Common myeloid progenitor, CD34-positive (primary cell): ENCODE measurements at regions not wholly inside any gene's neighbourhood (a gene's known extent, or its start where the extent isn't known, plus 50 kb on each side); places are given as distances from the start of the nearest gene placed in this dataset.

ENCODE experiments used
- CTCF ChIA-PET: fragments of 350-600 bp; sonication (Branson Sonifier 250); formaldehyde crosslinking; loops from one replicate; lab custom pipeline; 2021; ENCODE audit warnings: antibody characterized with exemption; lab: Charles Lee
- POLR2A ChIA-PET: fragments of 350-600 bp; sonication (Branson Sonifier 250); formaldehyde crosslinking; loops from one replicate; lab custom pipeline; 2021; ENCODE audit warnings: antibody characterized with exemption; lab: Charles Lee
- DNase-seq, 3 donors: peaks; one replicate each; pipeline versions ENCODE4 v3.0.0 to v3.0.0-alpha.2; 2013
- H3K27ac ChIP-seq, 2 experiments: 1 replicate in 1 of 2; 2 replicates in 1 of 2; pipeline ENCODE4 v1.7.0; 2013; ENCODE audit warnings: inconsistent platforms in 2 of 2, low read length in 2 of 2, mild to moderate bottlenecking in 2 of 2, low read depth in 1 of 2, moderate library complexity in 1 of 2; ENCODE audit not compliant: severe bottlenecking in 2 of 2, insufficient read depth in 1 of 2, poor library complexity in 1 of 2
- H3K27me3 ChIP-seq, 5 experiments: replicated peaks in 2 of 5; 1 replicate in 3 of 5; 2 replicates in 2 of 5; pipeline versions ENCODE4 v1.6.1 to v1.7.0; 2013; ENCODE audit warnings: low read length in 4 of 5, mild to moderate bottlenecking in 2 of 5, moderate library complexity in 2 of 5, inconsistent platforms in 1 of 5; ENCODE audit not compliant: insufficient read depth in 5 of 5, control insufficient read depth in 4 of 5
- H3K36me3 ChIP-seq, 4 experiments: 1 replicate in 2 of 4; 2 replicates in 2 of 4; pipeline versions ENCODE4 v1.6.1 to v1.7.0; 2013; ENCODE audit warnings: low read length in 3 of 4, control low read depth in 1 of 4, mild to moderate bottlenecking in 1 of 4; ENCODE audit not compliant: control insufficient read depth in 4 of 4, insufficient read depth in 4 of 4
- H3K4me1 ChIP-seq, 4 experiments: 1 replicate in 3 of 4; 2 replicates in 1 of 4; pipeline versions ENCODE4 v1.6.1 to v1.7.1; 2013; ENCODE audit warnings: low read length in 3 of 4, mild to moderate bottlenecking in 3 of 4, control low read depth in 1 of 4, inconsistent platforms in 1 of 4, moderate library complexity in 1 of 4; ENCODE audit not compliant: control insufficient read depth in 4 of 4, insufficient read depth in 4 of 4; ENCODE audit errors: control extremely low read depth in 1 of 4
- H3K4me3 ChIP-seq, 7 experiments: 1 replicate in 4 of 7; 2 replicates in 3 of 7; pipeline versions ENCODE4 v1.5.1 to v1.7.0; 2013; ENCODE audit warnings: mild to moderate bottlenecking in 7 of 7, low read length in 6 of 7, moderate library complexity in 6 of 7, inconsistent platforms in 2 of 7, low read depth in 2 of 7, control low read depth in 1 of 7; ENCODE audit not compliant: insufficient read depth in 4 of 7, control insufficient read depth in 1 of 7; ENCODE audit errors: extremely low read depth in 1 of 7
- H3K9me3 ChIP-seq, 5 experiments: 1 replicate in 4 of 5; 2 replicates in 1 of 5; pipeline versions ENCODE4 v1.6.1 to v1.7.1; 2013; ENCODE audit warnings: low read length in 4 of 5, mild to moderate bottlenecking in 2 of 5, inconsistent platforms in 1 of 5, low read depth in 1 of 5, moderate library complexity in 1 of 5; ENCODE audit not compliant: control insufficient read depth in 4 of 5, insufficient read depth in 2 of 5; ENCODE audit errors: control extremely low read depth in 1 of 5
- WGBS: methylation state at CpG from one replicate; pipeline ENCODE4 v1.1.5; 2013; ENCODE audit not compliant: insufficient coverage; 5-methylcytosine and 5-hydroxymethylcytosine counted together

DNA sequence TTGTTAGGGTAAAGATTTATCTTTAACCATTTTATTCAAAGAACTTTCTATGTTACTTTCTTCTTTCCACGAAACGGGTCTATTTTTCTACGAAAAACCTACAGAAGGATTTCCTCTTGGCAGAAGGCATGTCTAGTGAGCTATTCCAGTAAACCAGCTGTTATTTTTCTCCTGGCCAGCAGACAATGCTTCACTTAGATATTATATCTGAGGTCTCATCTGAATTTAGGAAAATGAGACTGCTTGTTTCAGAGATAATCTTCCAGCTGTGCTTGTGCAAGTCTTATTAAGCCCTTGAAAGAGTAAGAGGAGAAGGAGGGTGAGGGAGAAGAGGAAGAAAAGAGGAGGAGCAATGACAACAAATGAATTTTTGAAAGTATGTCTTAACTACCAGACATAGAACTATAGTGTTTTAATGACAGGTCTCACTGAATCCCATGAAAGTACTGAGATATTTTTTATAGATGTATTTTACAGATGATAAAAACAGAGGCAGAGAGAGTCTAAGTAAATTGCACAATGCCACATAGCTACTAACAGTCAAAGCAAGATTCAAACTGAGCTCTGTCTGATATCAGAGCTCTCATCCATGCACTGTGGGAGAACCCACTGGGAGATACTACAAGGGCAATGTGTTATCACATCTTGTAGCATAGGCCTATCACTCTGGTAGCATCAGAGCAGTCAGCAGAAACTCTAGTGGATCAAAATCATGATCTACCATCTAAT is 54.6 kb upstream of the SAMSN1 start:
- CTCF ChIA-PET, result no interaction called here
- DNase-seq, result no peak
- 100% methylated on average over 1 of the region's 3 CpGs for WGBS

DNA sequence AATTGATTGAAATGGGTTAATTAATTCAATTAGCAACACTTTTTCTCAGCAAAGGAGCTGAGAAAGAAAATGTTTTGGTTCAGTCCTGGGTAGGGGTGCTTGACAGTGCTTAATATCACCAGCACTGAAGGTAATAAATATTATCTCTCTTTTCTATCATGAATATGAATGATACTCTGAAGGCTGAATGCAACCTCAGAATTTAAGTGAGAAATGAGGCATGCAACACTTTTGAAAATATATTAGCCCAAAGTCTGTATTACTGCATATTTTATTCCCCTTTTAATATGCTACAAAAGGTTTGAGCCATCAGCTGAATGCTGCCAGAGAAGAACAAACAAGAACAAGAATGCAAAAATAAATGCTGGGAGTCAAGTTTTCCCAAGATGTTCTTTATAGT is 52.0 kb upstream of the SAMSN1 start:
- peaks cover 0 to 10% (median 2%) of the 10 kb centered on the region in 5 experiments for H3K9me3 ChIP-seq
- no peaks in the 10 kb centered on the region for H3K36me3 ChIP-seq
- H3K27ac ChIP-seq, result no peak overlapping the region
- H3K27me3 ChIP-seq, result no peaks in the 10 kb centered on the region
- DNase-seq, result no peak
- ChIA-PET POLR2A (no interaction called here), CTCF (no interaction called here)
- no peak overlapping the region for H3K4me3 ChIP-seq
- peaks cover 0 to 26% (median 10%) of the 10 kb centered on the region in 4 experiments for H3K4me1 ChIP-seq

More for the DNA sequence above, 54.6 kb upstream of the SAMSN1 start:
- no peaks in the 10 kb centered on the region for H3K27me3 ChIP-seq
- H3K4me3 ChIP-seq, result no peak overlapping the region
- H3K36me3 ChIP-seq, result no peaks in the 10 kb centered on the region
- H3K27ac ChIP-seq, result peak overlapping the region in 1 of 2 experiments; percentile 51
- peaks cover 0 to 24% (median 10%) of the 10 kb centered on the region in 4 experiments for H3K4me1 ChIP-seq
- H3K9me3 ChIP-seq, result peaks cover 0 to 5% (median 1%) of the 10 kb centered on the region in 5 experiments
- POLR2A ChIA-PET, result no interaction called here
